HG02763 (cell line): ENCODE measurements at regions not wholly inside any gene's neighbourhood (a gene's known extent, or its start where the extent isn't known, plus 50 kb on each side); places are given as distances from the start of the nearest gene placed in this dataset.

Experiments used
- ATAC-seq: cut with Tn5 transposase; IDR thresholded peaks from one replicate; pipeline ENCODE4 v1.9.1; 2021; ENCODE audit warnings: mild to moderate bottlenecking, moderate library complexity; ENCODE audit not compliant: unreplicated experiment

DNA sequence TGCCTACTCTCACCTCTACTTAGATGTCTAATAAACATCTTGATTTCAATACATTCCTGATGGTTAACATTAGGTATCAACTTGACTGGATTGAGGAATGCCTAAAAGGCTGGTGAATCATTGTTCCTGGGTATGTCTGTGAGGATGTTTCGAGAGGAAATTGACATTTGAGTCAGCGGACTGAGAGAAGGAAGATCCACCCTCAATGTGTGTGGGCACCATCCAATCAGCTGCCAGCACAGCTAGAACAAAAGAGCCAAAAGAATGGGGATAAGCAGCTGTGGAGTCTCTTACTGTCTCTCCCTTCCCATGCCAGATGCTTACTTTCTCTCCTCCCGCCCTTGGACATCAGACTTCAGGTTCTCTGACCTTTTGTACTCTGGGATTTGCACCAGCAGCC lies 128.6 kb upstream of the HS3ST5 start:
- ATAC-seq, result no peak

DNA sequence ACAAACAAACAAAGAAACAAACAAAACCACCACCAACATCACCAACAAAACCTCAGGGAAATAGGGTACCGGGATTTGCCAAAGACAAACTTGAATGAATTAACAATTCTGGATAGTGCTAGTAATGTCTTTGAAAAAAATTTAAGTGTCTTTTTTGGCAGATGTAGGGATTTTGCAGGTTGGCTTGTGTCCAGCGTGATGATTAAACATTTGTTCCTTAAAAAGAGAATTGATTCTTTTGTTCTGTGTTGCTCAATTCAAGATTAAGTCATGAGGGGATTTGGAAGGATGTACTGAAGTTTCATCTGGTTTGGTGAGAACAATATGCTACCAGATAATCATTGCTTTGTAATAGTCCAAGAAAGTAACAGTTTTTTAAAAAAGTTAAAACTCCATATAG lies 125.1 kb upstream of the HS3ST5 start:
- ATAC-seq, result no peak

DNA sequence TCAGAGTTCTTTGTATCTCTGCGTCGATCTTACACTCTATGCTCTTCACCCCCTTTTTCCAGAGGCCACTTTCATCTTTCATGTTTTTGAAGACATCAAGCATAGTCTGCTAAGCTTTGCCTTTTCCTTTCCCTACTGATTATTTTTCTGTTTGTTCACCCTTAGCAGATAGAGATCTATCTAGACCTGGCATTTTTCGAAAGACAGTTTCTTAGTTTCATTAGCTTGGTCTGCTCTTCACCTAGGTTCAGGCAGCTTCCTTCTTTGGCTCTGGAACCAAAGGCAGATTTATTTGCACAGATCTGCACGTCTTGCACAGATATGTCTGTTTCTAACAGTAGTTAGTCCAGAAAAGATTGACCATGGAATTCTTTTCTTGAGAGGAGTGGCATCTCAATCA lies 122.7 kb upstream of the HS3ST5 start:
- no peak for ATAC-seq

DNA sequence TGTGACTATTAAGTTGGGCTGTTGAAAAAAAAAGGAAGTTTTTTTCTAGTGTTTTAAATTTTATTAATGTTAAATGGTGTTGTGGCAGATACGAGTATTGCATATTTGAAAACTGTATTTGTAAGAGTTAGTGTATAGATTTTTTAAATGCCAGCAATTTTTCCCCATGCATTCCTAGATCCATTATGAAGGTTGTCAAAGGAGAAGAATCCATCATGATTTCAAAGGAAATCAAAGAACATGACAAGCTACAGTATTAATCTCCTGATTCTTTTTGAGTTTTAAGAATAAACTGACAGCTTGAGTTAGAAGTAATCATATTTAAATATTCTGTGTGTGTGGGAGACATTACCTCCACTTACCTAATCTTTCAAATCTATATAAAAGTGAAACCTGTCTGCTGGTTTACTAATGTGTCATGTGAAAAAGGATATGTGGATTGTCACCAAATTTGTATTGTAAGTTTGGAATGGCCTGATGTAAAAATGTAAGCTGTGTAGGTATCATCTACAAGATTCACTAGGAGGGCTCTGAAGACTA lies 111.0 kb upstream of the HS3ST5 start:
- ATAC-seq, result no peak

DNA sequence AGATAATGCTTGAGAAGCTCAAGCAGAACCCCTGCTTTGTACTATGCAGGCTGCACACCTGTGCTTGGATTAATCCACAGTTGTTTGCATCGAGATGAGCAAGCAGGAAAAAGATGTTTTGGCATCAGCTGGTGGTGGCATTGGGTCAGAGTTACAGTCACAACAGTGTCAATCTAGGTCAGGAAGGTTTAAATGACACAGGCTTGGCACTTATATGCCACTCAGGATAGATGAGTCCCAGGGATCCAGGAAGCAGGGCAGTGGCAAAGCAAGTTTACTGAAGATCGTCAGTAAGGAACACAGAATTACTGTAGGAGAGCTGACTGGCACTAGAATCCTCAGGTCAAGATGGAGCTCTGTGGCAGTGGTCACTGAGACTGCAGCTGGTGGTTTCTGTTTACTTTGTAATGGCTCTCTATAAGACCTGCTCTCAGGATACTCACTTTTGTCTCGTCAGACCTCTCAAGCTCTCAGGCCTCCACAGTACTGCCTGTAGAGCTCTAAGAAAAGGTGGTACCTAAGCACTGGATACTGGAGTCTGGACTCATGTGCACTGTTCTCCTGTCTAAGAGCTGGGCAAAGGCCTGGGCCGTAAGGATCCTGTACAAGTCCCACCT lies 110.1 kb upstream of the HS3ST5 start:
- ATAC-seq, result no peak

DNA sequence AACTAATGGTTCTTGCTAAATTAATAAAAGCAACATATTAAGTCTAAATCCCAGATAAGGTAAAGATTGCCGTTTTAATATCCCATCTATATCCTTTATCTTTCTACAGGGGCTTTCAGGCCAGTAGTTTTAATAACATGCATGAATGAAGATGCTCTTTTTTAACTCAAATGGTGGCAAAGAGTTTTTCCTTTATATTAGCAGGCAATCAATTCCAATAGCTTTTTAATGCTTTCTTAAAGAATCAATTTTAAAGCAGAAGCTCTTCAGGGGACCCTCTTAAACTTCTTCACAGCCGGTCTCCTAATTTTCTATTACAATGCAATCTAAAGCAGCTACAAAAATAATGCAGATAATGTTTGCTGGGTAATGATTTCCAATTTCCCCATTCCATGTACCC lies 107.8 kb upstream of the HS3ST5 start:
- ATAC-seq, result no peak

DNA sequence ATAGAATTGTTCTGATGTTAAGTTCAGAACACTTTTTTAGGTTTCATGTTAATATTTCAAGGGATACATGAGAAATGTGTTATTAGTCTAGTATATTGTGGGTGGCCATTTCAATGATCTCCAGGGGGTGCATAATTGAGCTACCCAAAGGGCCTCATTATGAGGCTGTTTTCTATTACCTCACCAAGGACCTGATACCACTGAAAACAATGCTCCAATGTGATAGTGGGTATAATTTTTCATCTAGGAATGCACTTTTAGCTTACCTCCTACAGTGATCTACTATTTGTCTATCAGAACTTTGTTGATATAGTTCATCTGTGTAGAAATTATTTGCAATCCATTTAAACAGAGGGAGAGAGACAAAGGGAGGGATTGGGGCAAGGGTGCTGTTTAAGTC lies 106.8 kb upstream of the HS3ST5 start:
- no peak for ATAC-seq

DNA sequence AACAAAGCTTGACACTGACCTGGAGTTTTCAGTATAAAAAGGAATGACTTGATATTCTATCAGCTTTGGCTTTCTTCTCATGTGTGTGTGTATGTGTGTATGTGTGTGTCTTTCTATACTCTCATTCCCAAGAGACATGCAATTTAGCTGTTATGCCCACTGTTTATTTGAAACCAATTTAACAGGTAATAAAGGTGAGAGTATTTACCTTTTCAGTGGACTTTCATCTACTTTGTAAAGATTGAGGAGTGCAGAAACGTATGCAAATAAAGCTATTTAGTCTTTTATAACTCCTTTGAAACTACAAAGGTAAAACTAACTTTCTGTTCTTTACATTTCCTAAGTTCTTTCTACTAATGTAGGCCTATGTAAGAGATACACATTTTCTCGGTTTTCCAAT lies 103.5 kb upstream of the HS3ST5 start:
- no peak for ATAC-seq

DNA sequence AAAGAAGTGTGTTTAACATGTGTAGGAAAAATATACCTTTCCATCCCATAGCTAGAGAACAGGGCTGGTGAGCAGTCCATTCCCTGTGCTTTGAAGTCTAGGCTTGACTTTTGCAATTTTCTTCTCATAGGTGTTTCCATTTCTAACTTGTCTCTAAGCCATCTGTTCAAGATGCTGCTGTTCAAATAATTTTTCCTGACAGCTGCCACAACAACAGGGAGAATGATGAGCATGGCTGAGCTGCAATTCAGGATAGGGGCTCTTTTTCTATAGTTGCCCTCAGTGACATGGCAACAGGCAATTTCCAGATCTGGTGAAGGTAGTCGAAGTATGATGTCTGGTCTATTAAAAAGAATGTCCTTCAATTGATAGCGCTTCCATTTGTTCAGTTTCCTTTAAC lies 103.0 kb upstream of the HS3ST5 start:
- no peak for ATAC-seq

DNA sequence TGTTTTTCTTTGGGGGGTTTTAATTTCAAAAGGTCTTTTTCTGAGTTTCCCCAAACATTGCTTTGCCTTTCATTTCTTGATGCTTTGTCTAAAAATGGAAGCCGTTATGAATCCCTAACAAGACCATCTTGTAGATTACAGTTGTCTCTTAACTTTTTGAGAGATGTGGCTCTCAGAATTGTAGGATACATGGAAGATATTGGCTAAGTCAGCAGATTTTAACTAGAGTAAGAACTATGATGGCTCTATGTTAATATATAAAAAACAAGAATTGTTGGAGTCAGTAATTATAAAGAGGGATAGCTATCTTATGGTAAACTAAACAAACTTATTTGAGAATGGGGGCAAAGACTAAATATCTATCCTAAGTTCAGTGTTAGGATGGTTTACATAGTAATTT lies 96.6 kb upstream of the HS3ST5 start:
- ATAC-seq, result no peak

DNA sequence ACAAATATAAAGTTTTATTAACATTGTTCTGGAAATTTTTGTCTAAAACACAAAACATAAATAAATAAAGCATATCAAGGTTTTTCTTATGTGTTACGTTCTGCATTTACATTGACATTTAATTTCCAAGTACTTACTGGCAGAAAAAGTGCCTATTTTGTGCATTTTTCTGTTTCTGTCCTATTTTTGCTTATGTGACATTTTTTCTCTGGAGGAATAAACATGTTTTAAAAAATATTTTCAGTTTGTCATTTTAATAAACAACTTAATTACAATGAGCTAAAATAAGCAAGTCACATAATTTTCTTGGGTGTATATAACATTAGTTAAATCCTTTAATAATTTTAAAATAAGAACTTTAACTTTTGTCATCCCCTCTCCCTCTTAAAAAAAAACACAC lies 94.4 kb upstream of the HS3ST5 start:
- no peak for ATAC-seq

DNA sequence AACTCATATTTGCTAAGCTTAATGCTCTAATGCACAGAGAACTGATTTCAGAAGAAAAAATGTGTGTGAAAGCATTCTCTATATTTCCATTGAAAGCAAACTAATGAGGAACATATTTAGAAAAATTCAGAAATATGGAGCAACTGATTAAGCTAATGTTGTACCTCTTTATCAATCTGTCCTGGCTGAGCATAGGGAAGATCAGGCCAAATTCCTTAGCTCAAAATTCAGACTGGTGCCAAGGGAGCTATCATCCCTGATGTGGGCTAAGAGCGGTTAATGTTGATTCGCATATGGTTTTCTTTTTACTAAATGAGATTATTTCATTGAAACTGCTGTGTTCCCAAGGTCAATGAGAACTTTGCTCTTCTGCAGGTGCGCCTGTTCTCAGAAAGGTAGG lies 93.9 kb upstream of the HS3ST5 start:
- ATAC-seq, result no peak

DNA sequence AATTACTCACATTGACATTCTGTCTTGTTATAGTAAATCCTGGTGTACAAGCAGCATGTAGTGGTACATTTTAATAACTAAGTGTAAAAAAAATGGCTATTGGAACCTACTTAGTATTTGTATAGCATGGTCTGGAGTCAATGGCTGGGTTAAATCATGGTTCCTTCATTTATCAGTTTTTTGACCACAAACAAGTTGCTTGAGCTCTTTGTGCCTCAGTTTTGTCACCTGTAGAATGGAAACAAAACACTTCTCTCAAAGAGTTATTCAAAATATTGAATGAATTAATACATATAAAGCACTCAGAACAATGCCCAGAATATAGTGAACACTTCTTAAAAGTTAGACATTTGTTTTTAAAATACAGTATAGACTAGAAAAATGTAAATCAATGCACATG lies 93.2 kb upstream of the HS3ST5 start:
- no peak for ATAC-seq

DNA sequence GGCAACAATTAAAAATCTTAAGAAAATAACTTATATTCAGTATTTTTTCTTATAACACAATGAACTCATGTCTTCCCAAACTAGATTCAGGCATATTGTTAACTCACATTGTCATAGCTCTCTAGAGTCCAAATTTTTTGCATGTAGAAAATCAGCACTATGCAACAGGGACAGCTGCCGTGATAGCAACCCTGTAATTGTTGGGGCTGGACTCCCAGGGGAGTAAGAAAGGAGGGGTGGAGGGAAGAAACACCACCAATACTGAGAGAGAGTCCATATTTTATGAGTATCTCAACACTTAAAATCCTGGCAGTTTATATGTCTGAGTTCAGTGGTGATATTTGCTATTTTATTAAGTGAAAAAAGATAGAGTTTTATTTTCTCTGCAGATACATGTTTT lies 89.6 kb upstream of the HS3ST5 start:
- no peak for ATAC-seq

DNA sequence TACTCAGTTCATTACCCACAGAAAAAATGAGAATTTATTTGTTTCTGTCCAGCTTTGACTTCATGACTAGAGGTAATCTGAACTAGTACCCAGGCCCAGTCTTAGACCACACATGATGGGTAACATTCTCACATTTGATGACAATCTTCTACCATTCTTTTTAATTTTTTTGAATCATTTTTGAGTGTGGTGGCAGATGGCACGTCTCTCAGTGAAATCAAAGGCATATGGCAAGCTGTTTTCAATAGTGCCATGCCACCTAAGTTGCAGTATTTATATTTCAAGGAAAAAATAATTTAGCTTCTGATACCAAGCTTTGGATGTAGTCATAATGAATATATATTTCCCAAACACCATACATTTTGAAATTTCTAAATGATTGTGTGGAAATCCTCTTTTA lies 88.8 kb upstream of the HS3ST5 start:
- no peak for ATAC-seq

DNA sequence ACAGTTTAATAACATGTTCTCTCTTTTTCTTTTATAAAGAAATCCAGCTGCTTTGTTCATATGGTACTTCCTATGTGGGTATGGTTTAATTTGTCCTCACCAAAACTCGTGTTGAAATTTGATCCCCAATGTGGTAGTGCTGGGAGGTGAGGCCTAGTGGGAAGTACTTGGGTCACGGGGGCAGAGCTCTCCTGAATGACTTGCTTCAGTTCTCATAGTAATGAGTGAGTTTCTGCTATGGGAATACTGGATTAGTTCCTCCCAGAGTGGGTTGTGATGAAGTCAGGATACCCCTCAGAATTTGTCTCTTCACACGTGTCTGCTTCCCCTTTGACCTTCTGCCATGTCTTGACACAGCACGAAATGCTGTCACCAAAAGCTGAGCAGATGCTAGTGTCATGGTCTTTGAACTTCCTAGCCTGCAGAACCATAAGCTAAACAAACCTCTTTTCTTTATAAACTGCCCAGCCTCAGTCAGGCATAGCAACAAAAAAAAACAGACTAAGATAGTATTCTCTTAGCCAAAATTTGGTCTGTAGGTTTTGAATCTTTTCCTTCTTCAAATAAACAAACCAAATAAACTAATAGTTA lies 87.8 kb upstream of the HS3ST5 start:
- no peak for ATAC-seq

DNA sequence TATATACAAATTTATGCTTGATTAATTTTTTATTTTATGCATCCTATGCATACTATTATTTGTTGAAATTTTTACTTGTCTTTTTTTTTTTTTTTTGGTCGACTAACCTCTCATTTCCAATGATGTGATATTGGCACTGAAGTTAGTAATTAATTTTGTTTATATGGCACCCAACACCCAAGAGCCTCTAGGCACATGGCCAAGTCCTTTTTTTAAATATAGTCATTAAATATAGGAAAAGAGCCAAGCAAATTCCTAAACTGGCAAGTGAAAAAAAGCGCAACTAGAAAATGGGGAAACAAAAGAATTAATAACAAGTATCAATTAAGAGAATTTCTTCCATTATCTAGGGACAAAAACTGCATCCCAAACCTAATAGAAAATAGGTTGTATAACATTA lies 85.5 kb upstream of the HS3ST5 start:
- ATAC-seq, result no peak

DNA sequence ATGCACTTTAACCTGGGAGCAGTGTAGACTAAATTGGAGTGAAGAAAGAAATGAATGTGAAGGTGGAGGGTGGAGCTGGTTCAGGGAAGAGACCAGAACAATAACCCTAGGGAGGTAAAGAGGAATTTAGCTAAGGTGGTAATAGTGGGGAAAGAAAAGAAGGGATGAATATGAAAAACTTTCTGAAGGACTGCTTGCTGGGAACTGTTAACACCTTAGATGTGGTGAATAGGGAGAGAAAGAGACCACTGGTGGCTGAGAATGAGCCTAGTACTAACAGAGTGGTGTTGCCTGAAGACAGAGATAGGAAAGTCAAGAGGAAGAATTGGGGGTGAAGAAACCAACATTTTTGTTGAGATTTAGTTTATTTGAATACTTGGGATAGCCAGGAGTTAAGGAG lies 78.4 kb upstream of the HS3ST5 start:
- no peak for ATAC-seq

DNA sequence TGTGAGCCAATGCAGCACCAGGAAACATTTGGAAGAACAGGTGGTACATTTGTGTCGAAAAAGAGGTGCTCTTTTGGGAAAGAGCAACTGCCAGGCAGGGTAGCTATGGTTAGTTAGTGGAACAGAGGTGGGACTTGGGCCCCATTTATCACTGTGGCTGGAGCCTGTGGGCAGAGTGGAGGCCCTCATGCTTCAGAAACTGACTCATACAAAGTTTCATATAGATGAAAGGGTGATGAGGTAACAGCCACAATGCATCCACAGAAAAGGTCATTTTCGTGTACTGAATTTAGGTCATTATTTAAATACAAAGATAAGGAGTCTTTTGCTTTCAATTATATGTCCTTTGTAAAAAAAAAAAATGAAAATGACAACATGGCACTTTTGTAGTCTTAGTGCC lies 76.4 kb upstream of the HS3ST5 start:
- peak; percentile 97 for ATAC-seq

DNA sequence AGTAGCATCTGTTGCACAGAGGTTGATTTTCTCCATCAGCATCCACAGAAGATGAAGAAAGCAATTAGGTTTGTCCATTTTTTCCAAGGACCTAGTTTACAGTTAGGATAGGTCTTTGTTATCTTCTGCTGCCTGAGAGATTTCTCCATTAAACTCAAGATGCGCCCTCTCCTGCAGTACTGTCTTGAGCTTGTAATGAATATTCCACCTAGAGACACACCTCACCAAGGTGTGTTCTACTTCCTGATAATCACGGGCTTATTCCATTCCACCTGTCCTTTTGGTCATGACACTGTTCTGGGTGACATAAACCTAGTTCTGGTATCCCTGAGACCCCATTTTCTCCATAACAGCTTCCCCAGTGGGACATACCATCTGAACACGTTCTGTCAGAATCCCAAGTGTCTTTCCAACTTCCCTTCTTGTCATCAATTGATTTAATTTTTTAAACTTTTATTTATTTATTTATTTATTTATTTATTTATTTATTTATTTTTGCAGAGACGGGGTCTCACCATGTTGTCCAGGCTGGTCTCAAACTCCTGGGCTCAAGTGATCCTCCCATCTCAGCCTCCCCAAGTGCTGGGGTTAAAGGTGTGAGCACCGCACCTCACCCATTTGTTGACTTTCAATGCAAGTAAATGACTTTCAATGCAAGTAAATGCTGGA lies 75.6 kb upstream of the HS3ST5 start:
- no peak for ATAC-seq

DNA sequence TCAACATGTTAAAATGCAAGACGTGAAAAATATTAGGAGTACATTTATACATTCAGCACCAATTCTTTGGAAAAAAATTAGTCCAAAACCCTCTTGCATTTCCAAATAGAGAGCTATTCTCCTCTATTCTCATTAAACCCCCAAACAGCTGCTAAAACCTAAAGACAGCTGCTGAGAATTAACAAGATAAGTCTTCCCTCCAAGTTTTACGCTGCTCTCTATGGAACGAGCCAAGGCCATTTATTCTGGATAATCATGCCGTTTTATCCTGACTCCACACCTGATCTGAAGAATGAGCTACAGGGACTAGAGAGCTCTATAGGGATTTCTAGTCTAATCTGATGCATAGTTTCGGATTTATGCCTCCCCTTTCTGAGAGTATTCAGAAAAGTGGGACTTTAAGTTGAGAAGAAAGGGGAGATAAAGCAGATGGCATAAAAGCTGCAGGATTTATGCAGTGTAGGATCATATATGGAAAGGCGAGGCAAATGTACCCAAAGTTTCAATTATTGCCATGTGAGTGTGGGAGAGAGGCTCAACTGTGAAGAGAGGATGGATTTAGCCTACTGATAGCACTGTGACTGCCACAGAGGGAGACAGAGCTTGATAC lies 64.7 kb upstream of the HS3ST5 start:
- no peak for ATAC-seq

DNA sequence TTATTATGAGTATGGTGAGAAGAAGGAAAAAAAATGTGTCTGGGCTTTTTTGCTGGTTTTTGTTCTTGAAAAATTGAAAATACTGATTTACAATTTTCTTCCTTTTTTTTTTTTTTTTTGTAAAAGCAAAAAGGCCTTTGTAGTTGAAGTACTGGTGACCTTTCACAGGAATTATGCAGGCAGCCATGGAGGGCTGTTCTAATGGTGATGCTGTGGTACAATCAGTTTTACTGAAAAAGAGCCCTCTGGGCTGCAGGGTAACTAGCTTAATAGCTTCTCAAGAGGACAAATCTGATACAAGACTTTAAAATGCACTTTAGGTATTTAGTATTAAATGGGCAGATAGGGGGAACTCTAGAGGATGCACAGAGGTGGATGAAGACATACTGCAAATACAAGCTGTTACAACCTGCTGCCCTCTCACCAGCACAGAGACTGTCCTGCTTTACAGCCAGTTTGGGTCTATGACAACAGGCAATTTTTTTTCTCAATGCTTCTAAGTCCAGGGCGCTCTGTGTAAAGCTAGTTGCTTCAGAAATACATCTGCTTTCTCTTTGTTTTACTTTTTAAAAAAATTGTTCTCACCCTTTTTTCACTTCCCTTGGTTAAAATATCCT lies 61.6 kb upstream of the HS3ST5 start:
- no peak for ATAC-seq
